ENCODE measurements at regions not wholly inside any gene's neighbourhood (a gene's known extent, or its start where the extent isn't known, plus 50 kb on each side); places are given as distances from the start of the nearest gene placed in this dataset.

GRCh38 chr7:155217634-155218033, 80.0 kb upstream of the INSIG1 start:
- DNase-seq = no peak

DNA sequence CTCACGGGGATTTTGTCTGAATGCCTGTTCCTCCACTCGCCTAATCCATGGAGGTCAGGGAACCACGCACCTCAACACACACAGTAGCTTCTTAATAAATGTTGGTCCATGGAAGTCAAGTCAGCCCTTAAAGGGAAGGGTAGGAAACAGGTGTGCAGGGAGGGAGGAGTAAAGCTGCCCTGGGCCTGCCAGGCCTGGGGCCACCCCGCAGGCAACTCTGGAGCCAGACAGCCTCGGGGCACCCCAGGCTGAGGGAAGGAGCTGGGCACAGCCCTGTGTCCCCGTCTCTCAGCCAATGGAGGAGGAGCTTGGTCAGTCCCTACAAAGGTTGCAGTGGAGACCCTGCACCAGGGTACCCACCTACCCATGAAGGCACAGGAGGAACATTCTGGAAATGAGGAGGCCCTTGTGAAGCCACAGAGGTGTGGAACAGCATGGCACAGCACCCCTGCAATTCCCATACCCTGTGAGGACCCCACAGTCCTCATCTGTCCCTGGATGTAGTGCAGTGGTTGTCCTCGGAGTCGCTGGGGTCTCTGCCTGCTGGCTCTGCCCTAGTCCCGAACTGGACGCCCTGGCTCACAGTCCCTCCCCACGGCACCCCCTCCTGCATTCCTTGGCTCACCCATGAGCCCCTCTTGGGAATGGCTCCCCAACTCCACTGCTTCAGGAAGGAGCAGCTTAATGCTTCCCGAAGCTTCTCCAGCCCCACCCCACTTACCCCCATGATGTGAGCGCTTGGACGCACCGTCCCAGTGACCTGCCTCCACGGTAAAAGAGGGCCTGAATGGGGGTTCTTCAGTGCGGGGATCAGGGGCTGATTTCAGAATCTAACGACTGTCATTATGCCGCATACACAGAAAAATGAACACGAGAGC, 79.2 kb upstream of the INSIG1 start:
- DNase-seq = no peak

GRCh38 chr7:155219154-155219531, 78.5 kb upstream of the INSIG1 start:
- DNase-seq = no peak

- DNase-seq = peak in 2 of 4 experiments; percentile 30 to 33
Measured at GRCh38 chr7:155219947-155220769, 77.5 kb upstream of the INSIG1 start.

GRCh38 chr7:155220903-155221302, 76.8 kb upstream of the INSIG1 start:
- no peak for DNase-seq

GRCh38 chr7:155221547-155221946, 76.1 kb upstream of the INSIG1 start:
- DNase-seq = no peak

- DNase-seq = no peak
Measured at GRCh38 chr7:155222061-155222460, 75.6 kb upstream of the INSIG1 start.

- no peak for DNase-seq
Measured at GRCh38 chr7:155222573-155222972, 75.1 kb upstream of the INSIG1 start.

DNA sequence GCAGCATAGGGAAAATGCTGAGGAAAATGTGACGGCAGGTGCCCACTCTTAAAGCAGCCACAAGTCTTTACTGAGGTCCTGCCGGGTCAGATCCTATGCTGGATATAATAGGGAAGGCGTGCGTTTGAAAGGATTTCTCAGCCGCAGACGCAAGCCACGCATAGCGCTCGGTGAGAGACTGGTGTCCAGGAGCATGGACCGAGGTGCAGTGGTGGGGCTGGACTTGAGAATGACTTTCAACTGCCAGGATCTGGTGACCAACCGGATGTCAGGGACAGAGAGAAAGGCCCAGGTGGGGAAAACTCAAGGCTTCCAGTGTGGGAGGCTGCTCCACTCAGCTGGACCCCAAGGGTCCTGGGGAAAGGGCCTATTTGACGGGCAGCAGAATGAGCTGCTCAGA, 74.7 kb upstream of the INSIG1 start:
- DNase-seq = no peak

- no peak for DNase-seq
Measured at GRCh38 chr7:155223503-155223902, 74.2 kb upstream of the INSIG1 start.

GRCh38 chr7:155224116-155224811, 73.4 kb upstream of the INSIG1 start:
- DNase-seq = no peak

DNA sequence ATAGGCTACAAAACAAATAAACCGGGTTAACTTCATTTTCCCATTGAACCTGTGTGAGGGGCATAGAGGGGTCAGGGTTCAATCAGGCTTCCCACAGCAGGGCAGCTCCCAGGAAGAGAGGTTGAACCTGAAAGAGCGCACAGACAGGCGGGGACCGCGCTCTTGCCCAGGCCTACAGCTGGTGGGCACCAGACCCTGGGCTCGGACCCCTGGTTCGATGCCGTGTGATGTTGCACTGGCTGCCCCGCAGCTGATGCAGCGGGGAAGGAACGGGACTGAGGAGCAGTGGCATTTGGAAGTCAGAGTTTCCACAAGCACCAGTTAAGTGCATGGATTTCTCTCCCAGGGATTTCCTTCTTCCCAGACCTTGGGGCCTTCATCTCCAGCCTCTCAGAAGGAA, 72.6 kb upstream of the INSIG1 start:
- DNase-seq = no peak

GRCh38 chr7:155225516-155225915, 72.2 kb upstream of the INSIG1 start:
- DNase-seq = no peak

- no peak for DNase-seq
Measured at GRCh38 chr7:155226261-155227003, 71.2 kb upstream of the INSIG1 start.

DNA sequence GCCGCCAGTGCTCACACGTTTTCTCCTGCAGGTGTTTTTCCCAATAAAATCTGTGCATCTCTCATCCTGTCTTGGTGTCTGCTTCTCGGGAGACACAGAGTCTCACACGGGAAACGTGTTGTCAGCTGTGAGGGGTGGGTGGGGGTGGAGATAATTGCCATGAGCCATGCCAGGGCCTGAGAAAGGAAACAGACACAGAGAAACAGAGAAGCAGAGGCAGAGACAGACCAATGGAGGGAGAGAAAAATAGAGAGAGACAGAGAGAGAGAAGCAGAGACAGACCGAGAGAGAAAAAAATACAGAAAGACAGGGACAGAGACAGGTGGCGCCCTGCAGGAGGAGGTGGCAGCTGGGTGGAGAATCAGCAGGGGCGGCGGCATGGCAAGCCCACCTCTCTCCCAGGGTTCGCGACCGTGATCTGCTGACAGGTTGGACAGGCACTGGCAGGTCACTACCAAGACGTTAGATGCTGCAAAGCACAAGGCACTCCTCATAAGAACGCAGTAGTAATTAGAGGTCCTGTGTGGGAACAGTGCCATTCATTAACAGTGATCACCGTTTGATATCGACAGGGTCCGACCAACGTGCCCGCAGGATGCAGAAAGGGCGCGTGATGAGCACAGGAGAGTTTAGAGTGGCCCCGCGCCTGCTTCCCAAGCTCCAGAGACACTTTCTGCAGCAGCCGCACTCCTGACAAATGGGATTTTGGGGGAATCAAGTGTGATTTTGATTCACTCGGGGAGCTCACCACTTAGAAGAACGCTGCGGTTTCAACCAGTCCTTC, 70.5 kb upstream of the INSIG1 start:
- DNase-seq = no peak

DNA sequence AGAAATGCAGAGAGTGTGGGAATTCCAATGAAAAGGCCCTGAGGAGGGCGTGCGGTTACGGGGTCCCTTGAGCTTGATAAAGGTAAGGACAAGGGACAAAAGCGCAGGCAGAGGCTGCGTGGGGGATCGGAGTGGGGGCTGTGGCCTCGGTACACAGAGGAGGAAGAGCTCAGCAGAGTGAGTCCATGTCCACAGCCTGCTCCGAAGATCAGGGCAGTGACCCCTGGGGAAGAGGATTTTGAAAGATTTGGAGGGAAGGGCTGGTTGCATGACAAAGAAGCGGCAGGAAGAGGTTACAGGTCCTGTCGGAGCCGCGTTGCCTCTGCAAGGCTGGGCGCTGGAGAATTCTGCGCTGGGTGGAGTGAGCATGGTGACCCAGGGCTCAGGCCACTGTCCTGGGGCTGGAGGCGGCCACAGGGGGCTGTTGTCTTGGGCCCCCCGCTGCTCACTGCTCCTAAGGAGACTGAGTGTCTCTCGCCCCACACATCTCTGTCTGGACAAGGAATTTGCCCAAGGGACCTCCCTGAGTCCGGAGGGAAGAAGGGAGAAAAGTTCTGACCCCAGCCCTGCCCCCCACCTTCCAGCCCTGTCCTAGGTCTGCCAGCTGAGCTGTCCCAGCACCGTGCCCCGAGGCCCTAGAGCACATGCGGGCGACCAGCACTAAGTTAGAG, 69.8 kb upstream of the INSIG1 start:
- no peak for DNase-seq

DNA sequence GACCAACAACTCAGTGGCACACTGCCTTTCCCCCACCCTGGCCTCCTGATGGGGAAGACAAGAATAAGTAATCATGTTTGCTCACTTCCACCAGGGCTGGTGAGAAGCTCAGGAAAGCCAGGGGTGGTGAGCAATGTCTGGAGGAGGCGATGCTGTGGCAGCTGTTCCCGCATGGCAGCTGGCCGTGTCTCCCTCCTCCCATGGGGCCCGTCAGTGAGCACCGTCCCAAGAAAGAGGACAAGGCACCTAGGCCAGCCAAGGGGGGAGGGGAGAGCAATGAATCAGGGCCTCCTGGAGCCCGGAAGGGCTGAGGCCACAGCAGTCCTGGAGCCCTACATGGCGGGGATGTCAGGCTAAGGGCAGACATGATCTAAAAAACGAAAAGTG, 69.2 kb upstream of the INSIG1 start:
- no peak for DNase-seq

DNA sequence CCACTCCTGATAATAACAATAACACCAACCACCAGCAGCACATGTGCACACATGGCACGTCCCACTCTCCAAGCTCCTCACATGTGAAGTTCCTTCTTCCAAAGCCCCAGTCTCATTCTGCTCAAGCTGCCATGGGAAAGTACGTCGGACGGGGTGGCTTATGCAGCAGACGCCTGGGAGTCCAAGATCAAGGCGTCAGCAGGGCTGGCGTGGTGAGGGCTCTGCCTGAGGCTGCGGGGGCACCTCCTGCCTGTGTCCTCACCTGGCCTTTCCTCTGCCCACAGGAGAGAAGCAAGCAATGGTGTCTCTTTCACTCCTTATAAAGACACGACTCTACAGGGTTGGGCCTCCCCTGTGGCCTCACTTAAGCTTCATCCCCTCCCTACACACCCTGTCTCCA, 68.8 kb upstream of the INSIG1 start:
- DNase-seq = no peak

GRCh38 chr7:155229548-155230168, 68.0 kb upstream of the INSIG1 start:
- DNase-seq = no peak

DNA sequence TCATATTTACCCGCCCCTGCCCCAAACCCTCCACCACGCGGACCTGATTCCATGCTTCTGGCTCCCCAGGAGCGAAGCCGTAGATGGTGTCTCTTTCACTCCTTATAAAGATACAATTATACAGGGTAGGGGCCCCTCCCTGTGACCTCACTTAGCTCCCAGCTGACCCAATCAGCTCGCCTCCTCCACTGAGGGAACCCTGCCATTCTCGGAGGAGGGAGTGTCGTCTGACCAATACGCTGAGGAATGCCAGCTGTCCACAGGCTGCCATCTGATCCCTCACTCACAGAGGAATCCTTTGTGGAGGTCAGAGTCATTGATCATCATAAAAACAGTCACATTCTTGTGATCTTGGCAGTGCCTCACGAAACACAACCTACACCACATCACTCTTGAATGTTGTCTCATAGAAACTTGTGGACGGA, 67.5 kb upstream of the INSIG1 start:
- DNase-seq = no peak

All from suppressor macrophage (primary cell).